Activated B cell treated with CpG ODN at 0.5 μM for 24 hours (primary cell): ENCODE measurements at regions not wholly inside any gene's neighbourhood (a gene's known extent, or its start where the extent isn't known, plus 50 kb on each side); places are given as distances from the start of the nearest gene placed in this dataset.
A peak's percentile ranks its signal among the peaks of the same experiment; 100 is the strongest.
"Not testable (repeated sequence)": the region's sequence is repeated elsewhere in the genome, so short reads cannot be mapped to it uniquely, and the experiment has no call there.

Source experiments
- ATAC-seq: fragments of 200-7000 bp; cut with Tn5 transposase; one replicate; pipeline ENCODE4 v1.10.0; 2021; ENCODE audit warnings: low read depth, mild to moderate bottlenecking, moderate library complexity
- CTCF ChIA-PET: fragments of 350-600 bp; sonication (Branson Sonifier 250); formaldehyde crosslinking; loops from one replicate; lab custom pipeline; 2021; ENCODE audit warnings: antibody characterized with exemption; lab: Charles Lee
- POLR2A ChIA-PET: fragments of 350-600 bp; sonication (Branson Sonifier 250); formaldehyde crosslinking; loops from one replicate; lab custom pipeline; 2021; ENCODE audit warnings: antibody characterized with exemption; lab: Charles Lee
- DNase-seq: peaks from one replicate; pipeline ENCODE4 v3.0.0; 2022
- H3K27ac Mint-ChIP-seq: one replicate; pipeline ENCODE4 v1.8.0; 2020; ENCODE audit warnings: mixed read lengths
- H3K27me3 Mint-ChIP-seq: one replicate; pipeline ENCODE4 v1.8.0; 2021; ENCODE audit warnings: mixed read lengths
- H3K36me3 Mint-ChIP-seq: one replicate; pipeline ENCODE4 v1.8.0; 2021; ENCODE audit warnings: low read depth, mixed read lengths
- H3K4me1 Mint-ChIP-seq: one replicate; pipeline ENCODE4 v1.8.0; 2021; ENCODE audit warnings: mixed read lengths
- H3K4me3 Mint-ChIP-seq: one replicate; pipeline ENCODE4 v1.8.0; 2020; ENCODE audit warnings: mild to moderate bottlenecking, mixed read lengths
- H3K9me3 Mint-ChIP-seq: one replicate; pipeline ENCODE4 v1.8.0; 2020; ENCODE audit warnings: mixed read lengths
- intact Hi-C: fragments of 100-400 bp; cut with micrococcal nuclease; formaldehyde crosslinking; loops from one replicate; pipeline ENCODE4 v1.15.1; 2024
- TF ChIP-seq, protein P1 (sequence below): fragments of 200-600 bp; IDR thresholded peaks from one replicate; pipeline ENCODE4 v1.8.0; 2022; ENCODE audit warnings: antibody characterized with exemption, mild to moderate bottlenecking

GRCh38 chr5:176131771-176132170 lies 106.5 kb upstream of the SIMC1 start:
- TF ChIP-seq, protein P1, sequence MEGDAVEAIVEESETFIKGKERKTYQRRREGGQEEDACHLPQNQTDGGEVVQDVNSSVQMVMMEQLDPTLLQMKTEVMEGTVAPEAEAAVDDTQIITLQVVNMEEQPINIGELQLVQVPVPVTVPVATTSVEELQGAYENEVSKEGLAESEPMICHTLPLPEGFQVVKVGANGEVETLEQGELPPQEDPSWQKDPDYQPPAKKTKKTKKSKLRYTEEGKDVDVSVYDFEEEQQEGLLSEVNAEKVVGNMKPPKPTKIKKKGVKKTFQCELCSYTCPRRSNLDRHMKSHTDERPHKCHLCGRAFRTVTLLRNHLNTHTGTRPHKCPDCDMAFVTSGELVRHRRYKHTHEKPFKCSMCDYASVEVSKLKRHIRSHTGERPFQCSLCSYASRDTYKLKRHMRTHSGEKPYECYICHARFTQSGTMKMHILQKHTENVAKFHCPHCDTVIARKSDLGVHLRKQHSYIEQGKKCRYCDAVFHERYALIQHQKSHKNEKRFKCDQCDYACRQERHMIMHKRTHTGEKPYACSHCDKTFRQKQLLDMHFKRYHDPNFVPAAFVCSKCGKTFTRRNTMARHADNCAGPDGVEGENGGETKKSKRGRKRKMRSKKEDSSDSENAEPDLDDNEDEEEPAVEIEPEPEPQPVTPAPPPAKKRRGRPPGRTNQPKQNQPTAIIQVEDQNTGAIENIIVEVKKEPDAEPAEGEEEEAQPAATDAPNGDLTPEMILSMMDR = no peak
- Mint-ChIP-seq H3K4me1 (peaks cover 13% of the 10 kb centered on the region), H3K4me3 (no peak overlapping the region), H3K27me3 (peaks cover 37% of the 10 kb centered on the region), H3K27ac (no peak overlapping the region), H3K36me3 (no peaks in the 10 kb centered on the region), H3K9me3 (peaks cover 2% of the 10 kb centered on the region)
- DNase-seq (no peak), ATAC-seq (no peak)
- ChIA-PET POLR2A (no interaction called here), CTCF (no interaction called here)
- intact Hi-C loops = no loop called here

DNA sequence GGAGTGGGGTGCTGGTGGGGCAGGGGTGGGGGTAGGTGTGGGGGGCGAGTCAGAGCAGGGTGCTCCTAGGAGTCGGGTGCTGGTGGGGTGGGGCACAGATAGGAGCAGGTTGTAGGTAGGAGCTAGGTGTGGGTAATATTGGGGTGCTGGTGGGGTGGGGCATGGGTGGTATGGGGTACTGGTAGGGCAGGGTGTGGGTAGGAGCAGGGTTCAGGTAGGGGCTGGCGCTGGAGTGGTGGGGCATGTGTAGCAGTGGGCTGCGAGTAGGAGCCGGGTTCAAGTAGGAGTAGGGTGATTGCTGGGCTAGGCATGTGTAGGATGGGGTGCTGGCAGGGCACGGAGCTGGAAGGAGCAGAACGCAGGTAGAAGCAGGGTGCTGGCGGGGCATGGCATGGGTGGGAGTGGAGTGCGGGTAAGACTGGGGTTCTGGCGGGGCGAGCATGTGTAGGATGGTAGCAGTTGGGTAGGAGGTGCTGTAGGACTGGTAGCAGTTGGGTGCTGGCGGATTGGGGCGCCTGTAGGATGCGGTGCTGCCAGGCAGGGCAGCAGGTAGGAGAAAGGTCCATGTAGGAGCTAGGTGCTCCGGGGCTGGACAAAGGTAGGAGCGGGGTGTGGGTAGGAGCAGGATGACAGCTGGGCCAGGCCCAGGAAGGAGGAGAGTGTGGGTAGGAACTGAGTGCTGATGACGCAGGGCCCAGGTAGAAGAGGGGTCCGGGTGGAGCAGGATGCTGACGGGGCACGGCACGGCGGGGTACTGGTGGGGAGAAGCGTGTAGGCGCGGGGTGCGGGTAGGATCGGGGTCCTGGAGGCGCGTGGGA lies 105.5 kb upstream of the SIMC1 start:
- intact Hi-C loops = no loop called here
- H3K27me3 Mint-ChIP-seq = peaks cover 37% of the 10 kb centered on the region
- TF ChIP-seq, protein P1 = no peak
- H3K36me3 Mint-ChIP-seq = no peaks in the 10 kb centered on the region
- DNase-seq (no peak), ATAC-seq (no peak)
- H3K4me3 Mint-ChIP-seq = no peak overlapping the region
- POLR2A ChIA-PET = no interaction called here
- no peak overlapping the region for H3K27ac Mint-ChIP-seq
- peaks cover 13% of the 10 kb centered on the region for H3K4me1 Mint-ChIP-seq
- CTCF ChIA-PET = no interaction called here
- H3K9me3 Mint-ChIP-seq = peaks cover 2% of the 10 kb centered on the region

- ChIA-PET CTCF (no interaction called here), POLR2A (no interaction called here)
- ATAC-seq (no peak), DNase-seq (no peak)
- Mint-ChIP-seq H3K9me3 (peaks cover 2% of the 10 kb centered on the region), H3K4me3 (no peak overlapping the region), H3K27me3 (peaks cover 37% of the 10 kb centered on the region), H3K4me1 (peaks cover 13% of the 10 kb centered on the region), H3K36me3 (no peaks in the 10 kb centered on the region), H3K27ac (no peak overlapping the region)
- TF ChIP-seq, protein P1 = no peak
- intact Hi-C loops = no loop called here
Measured at GRCh38 chr5:176133289-176133870, 104.8 kb upstream of the SIMC1 start.

GRCh38 chr5:176133877-176134276 lies 104.3 kb upstream of the SIMC1 start:
- peaks cover 13% of the 10 kb centered on the region for H3K4me1 Mint-ChIP-seq
- H3K27me3 Mint-ChIP-seq = peaks cover 37% of the 10 kb centered on the region
- DNase-seq = no peak
- POLR2A ChIA-PET = no interaction called here
- ATAC-seq = no peak
- CTCF ChIA-PET = no interaction called here
- H3K27ac Mint-ChIP-seq = no peak overlapping the region
- TF ChIP-seq, protein P1 = no peak
- peak overlapping the region; percentile 44 for H3K4me3 Mint-ChIP-seq
- peaks cover 2% of the 10 kb centered on the region for H3K9me3 Mint-ChIP-seq
- H3K36me3 Mint-ChIP-seq = no peaks in the 10 kb centered on the region
- intact Hi-C loops = no loop called here

DNA sequence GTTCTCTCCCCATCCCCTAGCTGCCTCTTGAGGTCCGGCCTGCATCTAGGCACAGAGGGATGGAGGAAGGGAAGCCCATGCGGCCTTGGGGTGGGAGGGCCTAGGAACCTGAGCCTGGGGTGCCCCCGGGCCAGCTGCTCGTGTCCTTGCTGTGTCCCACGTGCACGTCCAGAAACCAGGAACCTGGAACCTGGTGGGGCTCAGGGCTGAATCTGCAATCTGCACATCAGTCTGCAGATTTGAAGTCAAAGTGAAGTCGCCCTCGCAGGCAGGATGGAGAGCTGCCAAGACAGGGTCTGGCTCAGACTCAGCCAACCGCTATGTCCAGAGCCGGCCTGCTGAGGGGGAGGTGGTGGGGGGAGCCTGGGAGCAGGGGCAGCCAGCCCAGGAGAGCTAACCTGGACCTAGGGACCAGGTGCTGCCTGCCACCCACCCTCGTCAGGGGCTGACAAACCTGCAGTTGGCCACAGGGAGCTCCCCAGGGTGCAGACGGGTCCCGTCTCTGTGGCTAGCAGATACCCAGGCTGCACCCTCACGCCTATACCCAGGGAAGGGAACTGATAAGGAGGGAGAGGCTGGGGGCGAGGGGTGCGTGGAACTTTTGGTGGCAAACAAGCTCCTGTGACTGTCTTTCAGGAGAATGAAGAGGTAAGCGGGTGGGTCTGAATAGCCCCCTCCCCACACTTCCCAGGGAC lies 103.5 kb upstream of the SIMC1 start:
- TF ChIP-seq, protein P1 = no peak
- Mint-ChIP-seq H3K27ac (no peak overlapping the region), H3K27me3 (peaks cover 39% of the 10 kb centered on the region), H3K4me3 (no peak overlapping the region), H3K4me1 (peaks cover 13% of the 10 kb centered on the region), H3K9me3 (peaks cover 2% of the 10 kb centered on the region), H3K36me3 (no peaks in the 10 kb centered on the region)
- ChIA-PET CTCF (no interaction called here), POLR2A (no interaction called here)
- ATAC-seq (no peak), DNase-seq (no peak)
- intact Hi-C loops = no loop called here

DNA sequence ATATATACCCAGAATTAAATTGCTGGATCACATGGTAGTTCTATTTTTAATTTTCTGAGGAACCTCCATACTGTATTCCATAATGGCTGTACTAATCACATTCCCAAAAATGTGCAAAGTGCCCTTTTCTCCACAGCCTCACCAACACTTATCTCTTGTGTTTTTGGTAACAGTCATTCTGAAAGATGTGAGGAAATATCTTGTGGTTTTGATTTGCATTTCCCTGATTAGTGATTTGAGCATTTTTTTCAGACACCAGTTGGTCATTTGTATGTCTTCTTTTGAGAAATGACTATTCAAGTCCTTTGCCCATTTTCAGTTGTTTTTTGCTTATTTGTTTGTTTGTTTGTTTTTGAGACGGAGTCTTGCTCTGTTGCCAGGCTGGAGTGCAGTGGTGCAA lies 98.1 kb upstream of the SIMC1 start:
- DNase-seq, H3K4me3 Mint-ChIP-seq, POLR2A ChIA-PET, H3K36me3 Mint-ChIP-seq, CTCF ChIA-PET, H3K4me1 Mint-ChIP-seq, H3K27ac Mint-ChIP-seq, intact Hi-C loops, ATAC-seq: not testable (repeated sequence)
- H3K9me3 Mint-ChIP-seq = peaks cover 17% of the 10 kb centered on the region
- peaks cover 39% of the 10 kb centered on the region for H3K27me3 Mint-ChIP-seq
